ENCODE measurements at regions not wholly inside any gene's neighbourhood (a gene's known extent, or its start where the extent isn't known, plus 50 kb on each side); places are given as distances from the start of the nearest gene placed in this dataset.

DNA sequence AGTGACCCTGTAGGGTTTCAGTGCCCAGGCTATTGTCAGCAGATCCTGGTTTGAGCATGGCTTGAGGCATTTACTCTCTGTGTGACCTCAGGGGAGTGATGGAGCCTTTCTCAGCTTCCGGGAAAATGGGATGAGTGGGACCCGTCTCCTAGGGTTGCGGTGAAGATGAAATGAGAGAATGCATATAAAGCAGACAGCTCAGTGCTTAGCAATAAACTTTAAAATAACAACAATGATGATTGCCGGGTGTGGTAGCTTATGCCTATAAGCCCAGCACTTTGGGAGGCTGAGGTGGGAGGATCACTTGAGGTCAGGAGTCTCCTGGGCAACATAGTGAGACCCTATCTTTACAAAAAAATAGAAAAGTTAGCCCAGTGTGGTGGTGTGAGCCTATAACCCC, 106.0 kb upstream of the MTHFD1L start:
- no peaks in the 10 kb centered on the region for H4K20me1 ChIP-seq (replicated peaks; ENCODE audit: control insufficient read depth, insufficient read depth, low read length)
- no peak overlapping the region for H3K27ac ChIP-seq (ENCODE audit: extremely low read depth, low read depth, low read length)
- no peak overlapping the region for H2AFZ ChIP-seq (ENCODE audit: low read depth, low read length)
- ChIA-PET CTCF (ENCODE audit: low intra/inter-chr PET ratio) (no interaction called here), POLR2A (no interaction called here)
- no peaks in the 10 kb centered on the region for H3K9me3 ChIP-seq (replicated peaks; ENCODE audit: control insufficient read depth, insufficient read depth, low read depth, low read length)
- H3K9me1 ChIP-seq (ENCODE audit: control insufficient read depth, insufficient read depth, low read length), result peaks cover 3% of the 10 kb centered on the region
- TF ChIP-seq MEF2D (tag; conservative IDR thresholded peaks at IDR 0.05; ENCODE audit: low read depth) (no peak), ELK1 (CRISPR knock-in tag; IDR thresholded peaks at IDR 0.05) (no peak), YBX1 (IDR thresholded peaks at IDR 0.05) (no peak), ZNF224 (CRISPR knock-in tag; IDR thresholded peaks at IDR 0.05) (no peak), ILF3 (IDR thresholded peaks at IDR 0.05; ENCODE audit: borderline replicate concordance) (no peak), PHB2 (IDR thresholded peaks at IDR 0.05; ENCODE audit: low read depth) (no peak), POLR2B (IDR thresholded peaks at IDR 0.05; ENCODE audit: low read depth, partially characterized antibody) (no peak), HNRNPUL1 (IDR thresholded peaks at IDR 0.05; ENCODE audit: low read length) (no peak), ETV5 (CRISPR knock-in tag; IDR thresholded peaks at IDR 0.05; ENCODE audit: low read depth) (no peak), TSHZ1 (CRISPR knock-in tag; IDR thresholded peaks at IDR 0.05) (no peak)
- intact Hi-C loops (cut with micrococcal nuclease) (no loop called here), in situ Hi-C loops (cut with MboI) (no loop called here)
- H3K9ac ChIP-seq (ENCODE audit: insufficient read depth in 1 of 2, low read depth in 2 of 2, low read length in 2 of 2), result no peak overlapping the region
- no TSS peak for BruUV-seq (replicated peaks)
- 2% methylated on average over 4 of the region's 4 CpGs for WGBS (ENCODE audit: insufficient coverage, low coverage, missing lambda C conversion rate)
- H3K79me2 ChIP-seq (ENCODE audit: control insufficient read depth, insufficient read depth, low read length), result no peaks in the 10 kb centered on the region
- no peaks in the 10 kb centered on the region for H3K4me1 ChIP-seq (replicated peaks in 1 of 2; ENCODE audit: control insufficient read depth in 2 of 2, insufficient read depth in 2 of 2, low read length in 2 of 2)
- no peak overlapping the region for H3K4me2 ChIP-seq (ENCODE audit: insufficient read depth, low read length)
- peaks cover 25 to 50% of the 10 kb centered on the region in 2 experiments for H3K27me3 ChIP-seq (ENCODE audit: control insufficient read depth in 2 of 2, insufficient read depth in 2 of 2, low read length in 2 of 2)
- FAIRE-seq (no peak), ATAC-seq (no peak), DNase-seq (ENCODE audit: extremely low read depth in 1 of 4, low spot score in 3 of 4) (no peak)
- no peaks in the 10 kb centered on the region for H3K36me3 ChIP-seq (ENCODE audit: control insufficient read depth, insufficient read depth, low read length)
- H3K4me3 ChIP-seq, result no peak overlapping the region
